ENCODE measurements at regions not wholly inside any gene's neighbourhood (a gene's known extent, or its start where the extent isn't known, plus 50 kb on each side); places are given as distances from the start of the nearest gene placed in this dataset.

GRCh38 chr1:58928514-58928913, 144.7 kb upstream of the JUN start:
- Histone ChIP-seq H3K4me3 (ENCODE audit: low read depth in 2 of 2, low read length in 2 of 2) (no peak overlapping the region), H3K27me3 (ENCODE audit: control insufficient read depth, insufficient read depth, low read length) (no peaks in the 10 kb centered on the region), H3K27ac (ENCODE audit: low read length) (no peak overlapping the region), H3K4me1 (ENCODE audit: control insufficient read depth, insufficient read depth, low read length) (peaks cover 3% of the 10 kb centered on the region; the same call in 1 of the 2 replicates), H3K36me3 (ENCODE audit: control insufficient read depth, insufficient read depth, low read length) (no peaks in the 10 kb centered on the region), H3K9me3 (ENCODE audit: control insufficient read depth, insufficient read depth, low read depth, low read length) (no peaks in the 10 kb centered on the region)
- in situ Hi-C loops (cut with HindIII; ENCODE audit: low pct_unique_long_range_greater_than_20kb, low sequenced_read_pairs): no loop called here
- DNase-seq (ENCODE audit: low read depth, low spot score): no peak
- intact Hi-C loops (cut with micrococcal nuclease; ENCODE audit: unreplicated experiment): no loop called here
- no peak for ATAC-seq
- ChIA-PET CTCF (no interaction called here), POLR2A (interaction anchor here (0.5 kb wide), 1 partner anchor 19 kb away, joined by 5 read pairs; no protein-coding TSS in a partner anchor)
- no peak for TF ChIP-seq CTCF (IDR thresholded peaks at IDR 0.05)
- no peak for TF ChIP-seq SIN3A (IDR thresholded peaks at IDR 0.05; ENCODE audit: borderline replicate concordance, insufficient read depth, low read depth, low read length)
- no TSS peak for BruUV-seq (replicated peaks)

GRCh38 chr1:58929671-58930325, 146.0 kb upstream of the JUN start:
- Histone ChIP-seq H3K4me1 (ENCODE audit: control insufficient read depth, insufficient read depth, low read length) (peaks cover 3% of the 10 kb centered on the region; the same call in 1 of the 2 replicates), H3K27me3 (ENCODE audit: control insufficient read depth, insufficient read depth, low read length) (no peaks in the 10 kb centered on the region), H3K36me3 (ENCODE audit: control insufficient read depth, insufficient read depth, low read length) (no peaks in the 10 kb centered on the region), H3K27ac (ENCODE audit: low read length) (no peak overlapping the region), H3K9me3 (ENCODE audit: control insufficient read depth, insufficient read depth, low read depth, low read length) (no peaks in the 10 kb centered on the region), H3K4me3 (ENCODE audit: low read depth in 2 of 2, low read length in 2 of 2) (no peak overlapping the region)
- DNase-seq (ENCODE audit: low read depth, low spot score) (no peak), ATAC-seq (no peak)
- TF ChIP-seq SIN3A (IDR thresholded peaks at IDR 0.05; ENCODE audit: borderline replicate concordance, insufficient read depth, low read depth, low read length) (no peak), POLR2AphosphoS5 (IDR thresholded peaks at IDR 0.05; ENCODE audit: low read depth, low read length) (no peak), TCF7L2 (IDR thresholded peaks at IDR 0.05; ENCODE audit: low read depth, low read length) (no peak), REST (IDR thresholded peaks at IDR 0.05; ENCODE audit: insufficient read depth in 1 of 2, low read depth in 2 of 2, low read length in 1 of 2) (no peak), CTCF (IDR thresholded peaks at IDR 0.05) (no peak)
- in situ Hi-C loops (cut with HindIII; ENCODE audit: low pct_unique_long_range_greater_than_20kb, low sequenced_read_pairs): no loop called here
- POLR2A ChIA-PET: no interaction called here
- intact Hi-C loops (cut with micrococcal nuclease; ENCODE audit: unreplicated experiment): no loop called here
- BruUV-seq (replicated peaks): no TSS peak
- CTCF ChIA-PET: no interaction called here
